Activated CD4-positive, alpha-beta T cell treated with anti-CD3 and anti-CD28 coated beads, Interleukin-2, Interleukin-4, amounts not matched to agents 100 ng/mL and 50 ng/mL, durations not matched to agents 16 hours and 8 hours (primary cell): ENCODE measurements at regions not wholly inside any gene's neighbourhood (a gene's known extent, or its start where the extent isn't known, plus 50 kb on each side); places are given as distances from the start of the nearest gene placed in this dataset.

Experiments
- DNase-seq: peaks from one replicate; pipeline ENCODE4 v3.0.0-alpha.2; 2020; ENCODE audit warnings: low spot score

GRCh38 chr4:153137677-153138630 lies 66.3 kb upstream of the TRIM2 start:
- no peak for DNase-seq

- no peak for DNase-seq
These were observed 65.5 kb upstream of the TRIM2 start for GRCh38 chr4:153138736-153139135.

GRCh38 chr4:153140294-153140693 lies 63.9 kb upstream of the TRIM2 start:
- no peak for DNase-seq

GRCh38 chr4:153141238-153141637 lies 63.0 kb upstream of the TRIM2 start:
- no peak for DNase-seq

GRCh38 chr4:153142700-153143438 lies 61.4 kb upstream of the TRIM2 start:
- peak; percentile 46 for DNase-seq

GRCh38 chr4:153143527-153144348 lies 60.5 kb upstream of the TRIM2 start:
- DNase-seq: no peak

DNA sequence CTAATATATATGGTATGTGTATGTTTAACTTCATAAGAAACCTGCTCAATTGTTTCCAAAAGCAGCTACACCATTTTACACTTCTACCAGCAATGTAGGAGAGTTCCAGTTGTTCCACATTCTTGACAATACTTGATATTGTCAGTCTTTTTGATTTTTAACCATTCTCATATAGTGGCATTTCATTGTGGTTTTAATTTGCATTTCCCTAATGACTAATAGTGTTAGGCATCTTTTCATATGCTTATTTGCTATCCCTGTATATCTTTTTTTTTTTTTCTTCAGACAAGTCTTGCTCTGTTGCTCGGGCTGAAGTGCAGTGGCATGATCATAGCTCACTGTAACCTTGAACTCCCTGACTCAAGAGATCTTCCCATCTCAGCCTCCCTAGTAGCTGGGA lies 58.2 kb upstream of the TRIM2 start:
- DNase-seq: no peak

- DNase-seq: no peak
These were observed 57.3 kb upstream of the TRIM2 start for GRCh38 chr4:153146961-153147360.

- DNase-seq: no peak
These were observed 55.5 kb upstream of the TRIM2 start for GRCh38 chr4:153148791-153149190.

DNA sequence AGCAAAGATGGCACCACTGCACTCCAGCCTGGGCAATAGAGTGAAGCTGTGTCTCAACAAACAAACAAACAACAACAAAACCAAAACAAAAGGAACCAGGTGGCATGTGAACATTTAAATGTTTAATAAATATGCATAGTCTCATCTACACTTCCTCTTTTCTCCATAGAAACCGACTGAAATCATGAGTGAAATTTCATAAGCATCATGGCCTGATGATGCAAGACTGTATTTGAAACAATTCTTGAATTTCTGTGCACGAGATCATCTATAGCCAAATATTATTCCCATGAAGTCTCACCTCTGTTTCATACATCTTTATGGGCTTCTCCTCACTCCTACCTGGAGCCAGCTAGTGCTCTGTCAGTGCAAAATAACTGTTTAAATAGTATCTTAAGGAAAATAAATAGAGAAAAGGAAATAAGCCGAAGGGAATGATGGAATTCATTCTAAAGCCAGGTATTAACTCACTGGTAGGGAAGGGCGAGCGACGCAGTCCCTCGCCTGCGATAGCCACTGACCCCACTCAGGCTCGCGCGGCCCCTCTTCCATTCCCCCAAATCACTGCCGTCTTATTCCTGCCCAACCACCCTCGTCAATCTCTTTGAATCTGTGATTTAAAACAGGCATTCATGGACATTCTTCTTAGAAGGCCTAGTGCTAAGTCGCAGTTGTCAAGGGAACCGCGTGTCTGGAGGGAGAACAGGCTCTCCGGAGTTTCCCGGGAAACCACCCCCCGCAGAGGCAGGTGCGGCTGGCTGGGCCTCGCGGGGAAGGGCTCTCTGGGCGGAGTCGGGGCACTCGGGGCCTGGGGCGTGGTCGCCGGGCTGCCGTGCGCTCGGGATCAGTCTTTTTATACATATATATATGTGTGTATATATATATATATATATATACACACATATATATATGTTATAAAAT lies 52.4 kb upstream of the TRIM2 start:
- DNase-seq: no peak

GRCh38 chr4:153152501-153153338 lies 51.5 kb upstream of the TRIM2 start:
- DNase-seq: peak; percentile 55

- peak; percentile 75 for DNase-seq
These were observed 50.8 kb upstream of the TRIM2 start for GRCh38 chr4:153153339-153153871.

DNA sequence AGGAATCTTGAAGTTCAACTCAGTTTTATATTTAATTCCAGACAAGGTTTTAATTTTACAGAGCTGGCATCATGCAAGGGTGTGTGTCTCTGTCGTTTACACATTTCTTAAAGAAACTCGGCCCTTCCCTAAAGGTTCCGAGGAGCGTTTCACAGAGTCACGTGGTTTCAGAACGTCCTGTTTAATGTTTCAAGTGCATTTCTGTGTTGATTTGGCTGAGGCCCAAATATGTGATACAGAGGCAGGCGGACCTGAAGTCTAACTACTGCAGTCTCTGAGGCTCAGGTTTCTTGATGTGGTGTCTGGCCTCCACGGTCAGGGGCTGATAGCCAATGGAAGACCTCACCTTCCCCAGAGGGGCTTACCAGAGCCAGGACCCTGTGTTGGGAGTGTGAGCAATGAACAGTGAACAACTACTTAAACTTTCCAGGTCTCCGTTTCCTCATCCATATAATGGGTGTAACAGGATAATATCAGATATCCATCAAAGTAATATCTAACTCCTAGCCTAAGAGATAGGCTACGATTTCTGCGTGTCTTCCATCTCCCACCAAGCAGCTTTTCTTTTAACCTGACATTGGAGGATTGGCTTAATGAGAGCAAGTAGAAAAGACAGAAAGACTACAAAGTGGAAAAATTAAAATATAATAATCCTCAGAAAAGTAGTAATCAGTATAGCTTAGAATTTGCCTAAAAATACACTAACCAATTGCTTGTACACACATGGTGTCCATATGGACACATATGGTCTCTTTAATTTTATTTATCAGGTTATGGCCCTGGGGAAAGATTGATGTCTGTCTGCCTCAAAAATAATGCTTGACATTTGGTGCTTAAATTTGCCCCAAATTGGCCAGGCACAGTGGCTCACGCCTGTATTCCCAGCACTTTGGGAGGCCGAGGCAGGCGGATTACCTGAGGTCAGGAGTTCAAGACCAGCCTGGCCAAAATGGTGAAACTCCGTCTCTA lies 50.0 kb upstream of the TRIM2 start:
- peak; percentile 16 for DNase-seq
